ENCODE measurements at regions not wholly inside any gene's neighbourhood (a gene's known extent, or its start where the extent isn't known, plus 50 kb on each side); places are given as distances from the start of the nearest gene placed in this dataset.

DNA sequence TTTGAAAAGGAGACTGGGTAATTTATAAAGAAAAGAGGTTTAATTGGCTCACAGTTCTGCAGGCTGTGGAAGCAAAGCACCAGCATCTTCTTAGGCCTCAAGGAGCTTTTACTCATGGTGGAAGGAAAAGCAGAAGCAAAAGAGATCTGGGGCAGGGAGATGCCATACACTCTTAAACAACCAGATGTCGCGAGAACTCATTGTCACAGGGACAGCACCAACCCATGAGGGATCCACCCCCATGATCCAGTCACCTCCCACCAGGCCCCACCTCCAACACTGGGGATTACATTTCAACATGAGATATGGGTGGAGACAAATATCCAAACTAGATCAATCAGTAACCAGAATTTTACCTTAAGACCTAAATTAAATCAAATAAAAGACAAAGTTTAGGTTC lies 87.2 kb downstream of the C11orf91 start:
- H3K4me3 ChIP-seq = no peak overlapping the region
- ATAC-seq (no peak), DNase-seq (no peak)
- no peaks in the 10 kb centered on the region for H3K9me3 ChIP-seq
- TF ChIP-seq, protein P1, sequence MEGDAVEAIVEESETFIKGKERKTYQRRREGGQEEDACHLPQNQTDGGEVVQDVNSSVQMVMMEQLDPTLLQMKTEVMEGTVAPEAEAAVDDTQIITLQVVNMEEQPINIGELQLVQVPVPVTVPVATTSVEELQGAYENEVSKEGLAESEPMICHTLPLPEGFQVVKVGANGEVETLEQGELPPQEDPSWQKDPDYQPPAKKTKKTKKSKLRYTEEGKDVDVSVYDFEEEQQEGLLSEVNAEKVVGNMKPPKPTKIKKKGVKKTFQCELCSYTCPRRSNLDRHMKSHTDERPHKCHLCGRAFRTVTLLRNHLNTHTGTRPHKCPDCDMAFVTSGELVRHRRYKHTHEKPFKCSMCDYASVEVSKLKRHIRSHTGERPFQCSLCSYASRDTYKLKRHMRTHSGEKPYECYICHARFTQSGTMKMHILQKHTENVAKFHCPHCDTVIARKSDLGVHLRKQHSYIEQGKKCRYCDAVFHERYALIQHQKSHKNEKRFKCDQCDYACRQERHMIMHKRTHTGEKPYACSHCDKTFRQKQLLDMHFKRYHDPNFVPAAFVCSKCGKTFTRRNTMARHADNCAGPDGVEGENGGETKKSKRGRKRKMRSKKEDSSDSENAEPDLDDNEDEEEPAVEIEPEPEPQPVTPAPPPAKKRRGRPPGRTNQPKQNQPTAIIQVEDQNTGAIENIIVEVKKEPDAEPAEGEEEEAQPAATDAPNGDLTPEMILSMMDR (IDR thresholded peaks at IDR 0.05) = no peak
- TF ChIP-seq POLR2A (IDR thresholded peaks at IDR 0.05) = no peak
- no peak overlapping the region for H3K27ac ChIP-seq
- intact Hi-C loops (cut with DNase I) = no loop called here
- H3K27me3 ChIP-seq = no peaks in the 10 kb centered on the region
- WGBS, 2 donors = 80 to 87% methylated on average over 2 of the region's 2 CpGs
- no peaks in the 10 kb centered on the region for H3K4me1 ChIP-seq
- no peaks in the 10 kb centered on the region for H3K36me3 ChIP-seq (replicated peaks in 1 of 2; ENCODE audit: insufficient read depth in 1 of 2, low read depth in 2 of 2)

DNA sequence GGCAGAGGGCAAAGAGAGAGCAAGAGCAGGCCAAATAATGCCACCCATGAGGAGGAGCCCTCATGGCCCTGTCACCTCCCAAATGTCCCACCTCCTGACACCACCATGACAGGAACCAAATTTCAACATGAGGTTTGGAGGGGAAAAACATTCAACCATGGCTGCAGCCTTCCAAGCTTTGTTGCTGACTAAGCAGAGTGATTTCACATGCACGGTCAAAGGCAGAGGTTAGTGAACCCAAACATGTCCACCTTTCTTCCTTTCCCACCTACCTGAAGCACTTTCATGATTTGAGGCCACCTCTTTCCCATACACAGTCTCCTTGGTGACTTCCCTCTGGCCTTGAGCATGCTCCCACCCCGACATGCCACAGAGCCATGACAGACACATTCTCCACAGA lies 89.7 kb downstream of the C11orf91 start:
- no peaks in the 10 kb centered on the region for H3K27me3 ChIP-seq
- DNase-seq (no peak), ATAC-seq (no peak)
- no peaks in the 10 kb centered on the region for H3K4me1 ChIP-seq
- no peaks in the 10 kb centered on the region for H3K36me3 ChIP-seq (replicated peaks in 1 of 2; ENCODE audit: insufficient read depth in 1 of 2, low read depth in 2 of 2)
- no peaks in the 10 kb centered on the region for H3K9me3 ChIP-seq
- H3K27ac ChIP-seq = no peak overlapping the region
- TF ChIP-seq, protein P1 (IDR thresholded peaks at IDR 0.05) = no peak
- TF ChIP-seq POLR2A (IDR thresholded peaks at IDR 0.05) = no peak
- intact Hi-C loops (cut with DNase I) = no loop called here
- 62 to 68% methylated on average over 2 of the region's 2 CpGs for whole genome bisulfite sequencing, 2 donors
- H3K4me3 ChIP-seq = no peak overlapping the region

DNA sequence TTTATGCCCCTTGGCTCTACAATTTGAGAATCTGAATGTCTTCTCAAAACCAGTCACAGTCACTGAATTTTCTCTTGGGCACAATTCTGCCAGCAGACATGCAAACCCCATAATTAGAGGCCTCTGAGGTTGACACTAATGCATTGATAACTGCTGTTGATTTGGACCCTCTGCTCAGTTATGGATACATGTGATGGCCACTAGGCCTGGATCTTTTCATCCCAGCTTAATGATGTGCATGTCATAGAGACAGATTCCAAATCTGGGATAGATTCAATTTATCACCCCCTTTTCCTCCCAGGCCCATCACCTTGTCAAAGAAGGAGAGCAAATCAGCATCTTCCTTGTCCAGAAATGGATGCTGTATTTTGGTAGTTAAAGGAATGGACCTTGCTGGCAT lies 92.2 kb downstream of the C11orf91 start:
- intact Hi-C loops (cut with DNase I) = no loop called here
- H3K27ac ChIP-seq = no peak overlapping the region
- H3K27me3 ChIP-seq = no peaks in the 10 kb centered on the region
- H3K4me1 ChIP-seq = no peaks in the 10 kb centered on the region
- DNase-seq = no peak
- H3K4me3 ChIP-seq = no peak overlapping the region
- ATAC-seq = no peak
- H3K9me3 ChIP-seq = no peaks in the 10 kb centered on the region
- no peak for TF ChIP-seq POLR2A (IDR thresholded peaks at IDR 0.05)
- TF ChIP-seq, protein P1 (IDR thresholded peaks at IDR 0.05) = no peak
- H3K36me3 ChIP-seq (replicated peaks in 1 of 2; ENCODE audit: insufficient read depth in 1 of 2, low read depth in 2 of 2) = no peaks in the 10 kb centered on the region

DNA sequence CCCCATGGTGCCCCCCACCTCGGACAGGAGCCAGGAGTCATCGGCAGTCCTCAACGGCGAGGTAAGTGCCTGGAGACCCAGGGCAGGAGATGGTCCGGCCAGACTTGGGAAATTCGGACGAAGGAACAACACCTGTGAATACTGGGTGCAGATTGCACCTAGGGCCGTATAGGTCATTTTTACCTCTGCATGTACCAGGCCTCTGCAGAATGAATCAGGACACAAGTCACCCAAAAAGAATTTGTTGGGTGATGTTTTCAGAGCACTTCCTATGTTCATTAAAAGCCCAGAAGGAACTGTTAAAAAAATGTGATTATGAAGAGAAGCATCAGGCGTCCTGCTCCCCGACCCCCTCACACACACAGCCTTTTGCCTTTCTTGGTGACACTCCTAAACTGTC lies 93.9 kb downstream of the C11orf91 start:
- no peak overlapping the region for H3K4me3 ChIP-seq
- no peaks in the 10 kb centered on the region for H3K36me3 ChIP-seq (replicated peaks in 1 of 2; ENCODE audit: insufficient read depth in 1 of 2, low read depth in 2 of 2)
- H3K27ac ChIP-seq = no peak overlapping the region
- no peak for DNase-seq
- WGBS, 2 donors = 76 to 79% methylated on average over 6 to 10 of the region's 10 CpGs
- intact Hi-C loops (cut with DNase I) = no loop called here
- no peak for ATAC-seq
- no peaks in the 10 kb centered on the region for H3K27me3 ChIP-seq
- no peaks in the 10 kb centered on the region for H3K4me1 ChIP-seq
- no peaks in the 10 kb centered on the region for H3K9me3 ChIP-seq
- TF ChIP-seq, protein P1 (IDR thresholded peaks at IDR 0.05) = no peak
- no peak for TF ChIP-seq POLR2A (IDR thresholded peaks at IDR 0.05)

DNA sequence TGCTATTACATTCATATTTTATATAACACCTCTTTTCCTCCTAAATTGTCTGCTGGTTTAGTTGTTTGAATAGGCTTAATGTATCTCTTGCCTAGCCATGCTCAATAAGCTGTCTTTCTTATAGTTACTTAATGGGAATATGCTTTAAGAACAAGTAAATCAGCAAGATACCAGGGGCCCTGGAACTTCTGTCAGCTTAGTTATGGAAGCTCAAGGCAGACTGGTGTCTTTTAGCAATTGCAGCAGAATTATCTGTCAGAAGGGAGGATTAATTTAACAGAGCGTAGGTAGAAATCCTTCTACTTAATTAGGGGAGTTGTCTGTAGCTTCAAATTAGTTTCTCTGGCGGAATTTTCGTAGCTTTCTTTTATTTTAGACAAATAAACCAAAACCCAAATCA lies 94.9 kb downstream of the C11orf91 start:
- no peak for TF ChIP-seq POLR2A (IDR thresholded peaks at IDR 0.05)
- TF ChIP-seq, protein P1 (IDR thresholded peaks at IDR 0.05) = no peak
- Histone ChIP-seq H3K27me3 (no peaks in the 10 kb centered on the region), H3K36me3 (replicated peaks in 1 of 2; ENCODE audit: insufficient read depth in 1 of 2, low read depth in 2 of 2) (no peaks in the 10 kb centered on the region), H3K4me1 (no peaks in the 10 kb centered on the region), H3K27ac (no peak overlapping the region), H3K4me3 (no peak overlapping the region), H3K9me3 (no peaks in the 10 kb centered on the region)
- no peak for ATAC-seq
- WGBS, 2 donors = 68 to 80% methylated on average over 3 of the region's 3 CpGs
- DNase-seq = no peak
- intact Hi-C loops (cut with DNase I) = no loop called here

Measured in body of pancreas (tissue), 4 donors.